GM23248 (cell line): ENCODE measurements at regions not wholly inside any gene's neighbourhood (a gene's known extent, or its start where the extent isn't known, plus 50 kb on each side); places are given as distances from the start of the nearest gene placed in this dataset.

Source experiments
- DNase-seq: peaks from one replicate; pipeline ENCODE4 v3.0.0-alpha.2; 2015
- H2AFZ ChIP-seq: fragments of 200-600 bp; sonication (generic); 2 replicates; pipeline ENCODE4 v1.6.1; 2016; ENCODE audit warnings: antibody characterized with exemption
- H3F3A ChIP-seq: fragments of 200-600 bp; sonication (generic); 2 replicates; pipeline ENCODE4 v1.6.1; 2016; ENCODE audit warnings: mild to moderate bottlenecking, antibody characterized with exemption, mixed run types; ENCODE audit not compliant: insufficient read depth
- H3K27ac ChIP-seq: fragments of 200-600 bp; sonication (generic); 2 replicates; pipeline ENCODE4 v1.5.1; 2016; ENCODE audit warnings: mild to moderate bottlenecking
- H3K27me3 ChIP-seq: fragments of 200-600 bp; sonication (generic); replicated peaks from 2 replicates; pipeline ENCODE4 v1.6.1; 2016; ENCODE audit warnings: mild to moderate bottlenecking; ENCODE audit not compliant: insufficient read depth
- H3K36me3 ChIP-seq: fragments of 200-600 bp; sonication (generic); 2 replicates; pipeline ENCODE4 v1.6.1; 2016; ENCODE audit warnings: low read depth, mild to moderate bottlenecking
- H3K4me1 ChIP-seq: fragments of 200-600 bp; sonication (generic); 2 replicates; pipeline ENCODE4 v1.6.1; 2016; ENCODE audit warnings: mild to moderate bottlenecking; ENCODE audit not compliant: insufficient read depth
- H3K4me2 ChIP-seq: fragments of 200-600 bp; sonication (generic); one replicate; pipeline ENCODE4 v1.6.1; 2016; ENCODE audit warnings: mild to moderate bottlenecking; ENCODE audit not compliant: unreplicated experiment
- H3K4me3 ChIP-seq: fragments of 200-600 bp; sonication (generic); 2 replicates; pipeline ENCODE4 v1.5.1; 2016; ENCODE audit warnings: mild to moderate bottlenecking
- H3K79me2 ChIP-seq: fragments of 200-600 bp; sonication (generic); 2 replicates; pipeline ENCODE4 v1.6.1; 2016; ENCODE audit warnings: mild to moderate bottlenecking; ENCODE audit not compliant: insufficient read depth
- H3K9ac ChIP-seq: fragments of 200-600 bp; sonication (generic); 2 replicates; pipeline ENCODE4 v1.6.1; 2016; ENCODE audit warnings: mild to moderate bottlenecking
- H3K9me2 ChIP-seq: fragments of 200-600 bp; sonication (generic); 2 replicates; pipeline ENCODE4 v1.6.1; 2016; ENCODE audit warnings: mixed run types, mild to moderate bottlenecking, moderate library complexity; ENCODE audit not compliant: insufficient read depth
- H3K9me3 ChIP-seq: fragments of 200-600 bp; sonication (generic); one replicate; pipeline ENCODE4 v1.6.1; 2017; ENCODE audit warnings: low read depth
- H4K20me1 ChIP-seq: fragments of 200-600 bp; sonication (generic); 2 replicates; pipeline ENCODE4 v1.6.0; 2016; ENCODE audit not compliant: insufficient read depth
- EZH2 ChIP-seq: fragments of 200-600 bp; sonication (generic); IDR thresholded peaks from 2 replicates; pipeline ENCODE4 v1.6.1; 2018; ENCODE audit warnings: antibody characterized with exemption, mild to moderate bottlenecking; ENCODE audit not compliant: insufficient read depth, poor library complexity, severe bottlenecking
- EZH2phosphoT487 ChIP-seq: fragments of 200-600 bp; sonication (generic); IDR thresholded peaks from 2 replicates; pipeline ENCODE4 v1.6.1; 2018; ENCODE audit warnings: antibody characterized with exemption, moderate library complexity, mild to moderate bottlenecking, low read depth; ENCODE audit not compliant: insufficient read depth
- WGBS, 2 experiments: methylation state at CpG; one replicate each; pipeline ENCODE4 v1.1.6; 2015 to 2017; ENCODE audit warnings: low lambda C conversion rate in 2 of 2, low coverage in 1 of 2; ENCODE audit errors: missing lambda C conversion rate in 2 of 2; 5-methylcytosine and 5-hydroxymethylcytosine counted together
- in situ Hi-C: fragments of 300-500 bp; cut with MboI; formaldehyde crosslinking; loops from 2 replicates; pipeline ENCODE4 v1.15.0; 2020

DNA sequence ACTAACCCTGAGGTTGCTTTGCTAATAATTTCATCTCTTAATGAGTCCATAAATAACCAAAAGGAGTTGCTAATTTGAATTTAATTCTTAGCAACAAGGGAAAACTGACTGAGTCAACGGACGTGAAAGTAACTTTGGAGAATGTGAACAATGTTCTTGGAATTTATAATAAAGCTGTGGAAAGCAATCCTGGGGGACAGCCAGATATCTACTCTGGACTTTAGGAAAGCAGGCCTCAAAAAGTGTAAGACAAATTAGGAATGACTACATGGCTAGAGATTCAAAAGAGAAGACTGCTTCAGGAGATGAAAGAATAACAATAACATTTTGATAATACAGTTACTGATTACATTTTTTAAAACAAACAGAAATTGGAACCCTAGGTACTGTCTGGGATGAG is 318.4 kb upstream of the COL8A1 start:
- no peaks in the 10 kb centered on the region for H4K20me1 ChIP-seq
- peaks cover 35% of the 10 kb centered on the region for H3K4me1 ChIP-seq
- H3K4me3 ChIP-seq: 0 out of 2 replicates have a peak overlapping the region, but pooled peaks have one; percentile 1
- peaks cover 42% of the 10 kb centered on the region for H3F3A ChIP-seq
- H3K4me2 ChIP-seq: peak overlapping the region; percentile 38
- no peaks in the 10 kb centered on the region for H3K79me2 ChIP-seq
- in situ Hi-C loops: no loop called here
- H2AFZ ChIP-seq: no peak overlapping the region
- H3K36me3 ChIP-seq: no peaks in the 10 kb centered on the region
- no peaks in the 10 kb centered on the region for H3K9me2 ChIP-seq
- H3K9ac ChIP-seq: peak overlapping the region; percentile 17; the same call in 1 of the 2 replicates
- peak overlapping the region; percentile 76 for H3K27ac ChIP-seq
- DNase-seq: peak; percentile 89
- H3K27me3 ChIP-seq: no peaks in the 10 kb centered on the region
- TF ChIP-seq EZH2: no peak
- no peak for TF ChIP-seq EZH2phosphoT487
- no peaks in the 10 kb centered on the region for H3K9me3 ChIP-seq
- WGBS, 2 experiments: 0% methylated on average over 2 of the region's 2 CpGs

DNA sequence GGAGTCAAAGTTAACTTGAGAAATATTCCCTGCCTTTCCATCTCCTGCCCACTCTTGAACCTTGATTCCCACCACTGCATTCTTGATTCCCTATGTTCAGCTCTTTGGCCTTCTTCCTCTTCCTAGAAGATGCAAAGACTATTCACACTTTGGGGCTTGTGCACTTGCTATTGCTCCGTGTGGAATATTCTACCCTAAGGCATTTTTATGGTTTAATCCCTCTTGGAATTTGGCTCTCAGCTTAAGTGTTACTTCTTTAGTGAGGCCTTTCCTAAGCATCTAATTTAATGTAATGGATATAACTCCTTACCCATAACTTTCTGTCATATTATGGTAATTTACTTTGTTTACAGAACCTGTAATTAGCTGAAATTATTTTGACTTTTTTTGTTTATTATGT is 318.9 kb upstream of the COL8A1 start:
- no peak for TF ChIP-seq EZH2
- no peak for TF ChIP-seq EZH2phosphoT487
- DNase-seq: peak; percentile 24
- Histone ChIP-seq H2AFZ (no peak overlapping the region), H3K27me3 (no peaks in the 10 kb centered on the region), H3K4me1 (peaks cover 35% of the 10 kb centered on the region), H3K9ac (peak overlapping the region; percentile 17; the same call in 1 of the 2 replicates), H3K79me2 (no peaks in the 10 kb centered on the region), H3K27ac (peak overlapping the region; percentile 76), H3K9me2 (no peaks in the 10 kb centered on the region), H3K36me3 (no peaks in the 10 kb centered on the region), H3F3A (peaks cover 42% of the 10 kb centered on the region), H3K9me3 (no peaks in the 10 kb centered on the region), H3K4me2 (peak overlapping the region; percentile 38), H3K4me3 (no peak overlapping the region), H4K20me1 (no peaks in the 10 kb centered on the region)
- in situ Hi-C loops: no loop called here
- 26 to 32% methylated on average over 1 of the region's 1 CpG for WGBS, 2 experiments

DNA sequence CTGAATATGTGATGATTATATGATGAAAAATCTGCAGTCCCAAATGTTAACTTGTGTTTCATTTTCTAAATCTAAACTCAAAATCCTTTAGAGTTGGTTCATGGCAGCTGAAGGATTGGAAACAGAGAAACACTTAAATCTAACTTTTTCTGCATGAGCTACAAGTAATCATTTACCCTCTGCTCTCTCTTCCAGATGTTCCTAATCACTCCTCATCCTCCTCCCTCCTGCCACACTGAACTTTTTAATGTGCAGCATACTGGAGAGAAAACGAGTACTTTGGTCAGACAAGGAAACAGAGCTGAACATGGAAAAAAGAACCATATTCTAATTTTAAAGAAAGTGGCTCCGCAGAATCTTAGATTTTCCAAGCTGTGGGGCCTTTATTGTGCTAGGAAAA is 321.2 kb upstream of the COL8A1 start:
- Histone ChIP-seq H2AFZ (no peak overlapping the region; the same call in 1 of the 2 replicates), H3K36me3 (no peaks in the 10 kb centered on the region), H3K9ac (no peak overlapping the region), H3K4me2 (peak overlapping the region; percentile 10), H3K4me3 (no peak overlapping the region), H3K27ac (no peak overlapping the region), H3K9me2 (no peaks in the 10 kb centered on the region), H3K79me2 (no peaks in the 10 kb centered on the region), H3K27me3 (no peaks in the 10 kb centered on the region), H4K20me1 (no peaks in the 10 kb centered on the region), H3K4me1 (peaks cover 40% of the 10 kb centered on the region), H3K9me3 (no peaks in the 10 kb centered on the region), H3F3A (peaks cover 42% of the 10 kb centered on the region)
- TF ChIP-seq EZH2 (no peak), EZH2phosphoT487 (no peak)
- in situ Hi-C loops: no loop called here
- DNase-seq: no peak
- WGBS, 2 experiments: 37 to 43% methylated on average over 2 of the region's 2 CpGs

DNA sequence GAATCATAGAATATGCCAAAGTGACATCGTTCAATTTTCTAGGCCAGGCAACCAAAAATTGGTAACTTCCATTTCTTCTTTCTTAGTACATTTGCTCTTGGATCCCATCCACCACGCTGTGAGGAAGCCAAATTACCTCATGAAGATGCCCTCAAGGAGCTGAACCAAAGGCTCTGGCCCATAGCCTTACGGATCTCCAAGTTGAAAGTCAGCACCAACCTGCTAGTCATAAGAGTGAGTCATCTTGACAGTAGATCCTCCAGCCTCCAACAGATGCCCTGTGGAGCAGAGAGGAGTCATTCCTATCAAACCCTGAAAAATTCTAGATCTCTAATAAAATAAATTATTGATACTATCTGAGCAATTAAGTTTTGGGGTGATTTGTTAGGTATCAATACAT is 322.5 kb upstream of the COL8A1 start:
- Histone ChIP-seq H3K4me1 (peaks cover 40% of the 10 kb centered on the region), H4K20me1 (no peaks in the 10 kb centered on the region), H3K27ac (no peak overlapping the region), H3K36me3 (no peaks in the 10 kb centered on the region), H3K9ac (no peak overlapping the region), H3K27me3 (no peaks in the 10 kb centered on the region), H2AFZ (no peak overlapping the region), H3K4me3 (no peak overlapping the region), H3F3A (peaks cover 40% of the 10 kb centered on the region), H3K79me2 (no peaks in the 10 kb centered on the region), H3K4me2 (no peak overlapping the region), H3K9me2 (no peaks in the 10 kb centered on the region), H3K9me3 (no peaks in the 10 kb centered on the region)
- in situ Hi-C loops: no loop called here
- peak; percentile 68 for DNase-seq
- TF ChIP-seq EZH2phosphoT487 (no peak), EZH2 (no peak)
- WGBS, 2 experiments: 28 to 34% methylated on average over 3 of the region's 3 CpGs

DNA sequence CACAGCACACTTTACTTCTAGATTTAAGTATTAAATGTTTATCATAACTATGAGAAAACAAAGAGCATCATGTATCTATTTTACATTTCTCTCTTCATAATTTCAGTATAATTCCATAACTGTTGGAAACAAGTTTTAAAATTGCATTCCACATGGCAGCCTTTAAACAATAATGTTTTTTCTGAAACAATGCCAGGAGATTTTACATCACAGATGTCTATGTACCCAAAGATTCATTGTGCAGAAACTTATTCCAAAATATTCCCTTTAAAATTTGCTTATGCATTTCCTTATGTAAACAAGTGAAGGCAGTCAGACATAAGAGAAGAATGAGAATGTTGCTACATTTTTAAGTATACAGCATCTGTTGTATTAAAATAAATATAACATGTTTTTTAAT is 324.9 kb upstream of the COL8A1 start:
- in situ Hi-C loops: no loop called here
- TF ChIP-seq EZH2phosphoT487 (no peak), EZH2 (no peak)
- H3K4me1 ChIP-seq: peaks cover 19% of the 10 kb centered on the region
- no peak overlapping the region for H3K4me2 ChIP-seq
- H3K9ac ChIP-seq: no peak overlapping the region
- H3K79me2 ChIP-seq: no peaks in the 10 kb centered on the region
- no peaks in the 10 kb centered on the region for H3K9me2 ChIP-seq
- H2AFZ ChIP-seq: no peak overlapping the region
- no peak overlapping the region for H3K4me3 ChIP-seq
- no peak for DNase-seq
- no peaks in the 10 kb centered on the region for H3K36me3 ChIP-seq
- no peak overlapping the region for H3K27ac ChIP-seq
- peaks cover 20% of the 10 kb centered on the region; the same call in 1 of the 2 replicates for H3F3A ChIP-seq
- no peaks in the 10 kb centered on the region for H3K27me3 ChIP-seq
- H4K20me1 ChIP-seq: no peaks in the 10 kb centered on the region
- peaks cover 3% of the 10 kb centered on the region for H3K9me3 ChIP-seq
